ENCODE measurements at regions not wholly inside any gene's neighbourhood (a gene's known extent, or its start where the extent isn't known, plus 50 kb on each side); places are given as distances from the start of the nearest gene placed in this dataset.

GRCh38 chr20:23179766-23180403, 93.8 kb upstream of the CD93 start:
- H3K9me3 ChIP-seq: peaks cover 0 to 13% (median 0%) of the 10 kb centered on the region in 12 donors
- intact Hi-C loops (cut with DNase I): loop anchor here in 5 of 10 donors (2.0 to 10.0 kb wide), 6 partner anchors 55 to 205 kb away; partner anchors contain the start of gene CD93 (in 3 of the 5)
- H3K27ac ChIP-seq: peak overlapping the region; percentile 33 to 84 (median 68)
- ATAC-seq (peak; percentile 42 to 68 (median 66)), DNase-seq (no peak)
- no peak for TF ChIP-seq CTCF (IDR thresholded peaks at IDR 0.05)
- TF ChIP-seq POLR2A (IDR thresholded peaks at IDR 0.05): no peak
- H3K27me3 ChIP-seq: no peaks in the 10 kb centered on the region
- H3K4me1 ChIP-seq: peaks cover 0 to 33% (median 14%) of the 10 kb centered on the region in 12 donors
- 43 to 89% (median 56%) methylated on average over 1 of the region's 1 CpG for WGBS, 4 donors
- H3K4me3 ChIP-seq: no peak overlapping the region
- no peaks in the 10 kb centered on the region for H3K36me3 ChIP-seq

GRCh38 chr20:23178806-23179205, 92.7 kb upstream of the CD93 start:
- ATAC-seq (peak; percentile 33 to 85 (median 69)), DNase-seq (peak in 3 of 5 donors; percentile 51 to 68 (median 67))
- Histone ChIP-seq H3K4me3 (no peak overlapping the region), H3K27ac (peak overlapping the region in 10 of 12 donors; percentile 57 to 84 (median 68)), H3K27me3 (no peaks in the 10 kb centered on the region), H3K36me3 (no peaks in the 10 kb centered on the region), H3K4me1 (peaks cover 0 to 33% (median 14%) of the 10 kb centered on the region in 12 donors), H3K9me3 (peaks cover 0 to 13% (median 0%) of the 10 kb centered on the region in 12 donors)
- intact Hi-C loops (cut with DNase I): loop anchor here in 4 of 10 donors (2.0 to 10.0 kb wide), 5 partner anchors 92 to 204 kb away; partner anchors contain the start of gene CD93 (in 3 of the 4)
- WGBS, 4 donors: 8 to 17% (median 14%) methylated on average over 3 of the region's 3 CpGs
- TF ChIP-seq POLR2A (IDR thresholded peaks at IDR 0.05): no peak
- TF ChIP-seq CTCF (IDR thresholded peaks at IDR 0.05): peak; percentile 29 to 61 (median 50)

- no peak for ATAC-seq
- peaks cover 0 to 20% (median 7%) of the 10 kb centered on the region in 12 donors for H3K4me1 ChIP-seq
- no peaks in the 10 kb centered on the region for H3K27me3 ChIP-seq
- intact Hi-C loops (cut with DNase I): loop anchor here in 3 of 10 donors (5.0 to 10.0 kb wide), 3 partner anchors 88 to 200 kb away; partner anchors contain the start of gene CD93 (in 2 of the 3)
- TF ChIP-seq CTCF (IDR thresholded peaks at IDR 0.05) (no peak), POLR2A (IDR thresholded peaks at IDR 0.05) (no peak)
- 95 to 98% (median 97%) methylated on average over 3 of the region's 3 CpGs for WGBS, 4 donors
- no peak for DNase-seq
- no peak overlapping the region for H3K27ac ChIP-seq
- no peaks in the 10 kb centered on the region for H3K36me3 ChIP-seq
- no peak overlapping the region for H3K4me3 ChIP-seq
- H3K9me3 ChIP-seq: peaks cover 0 to 13% (median 0%) of the 10 kb centered on the region in 12 donors
These were observed 88.7 kb upstream of the CD93 start for GRCh38 chr20:23174821-23175220.

GRCh38 chr20:23167431-23167830, 81.3 kb upstream of the CD93 start:
- no peak overlapping the region for H3K27ac ChIP-seq
- no peaks in the 10 kb centered on the region for H3K27me3 ChIP-seq
- H3K4me1 ChIP-seq: peaks cover 0 to 25% (median 11%) of the 10 kb centered on the region in 12 donors
- no peaks in the 10 kb centered on the region for H3K9me3 ChIP-seq
- TF ChIP-seq POLR2A (IDR thresholded peaks at IDR 0.05): no peak
- no peak for TF ChIP-seq CTCF (IDR thresholded peaks at IDR 0.05)
- H3K4me3 ChIP-seq: no peak overlapping the region
- 92 to 97% (median 96%) methylated on average over 4 of the region's 4 CpGs for WGBS, 4 donors
- DNase-seq (no peak), ATAC-seq (no peak)
- intact Hi-C loops (cut with DNase I): no loop called here
- H3K36me3 ChIP-seq: no peaks in the 10 kb centered on the region

All from heart left ventricle (tissue), 16 donors.